ENCODE measurements at regions not wholly inside any gene's neighbourhood (a gene's known extent, or its start where the extent isn't known, plus 50 kb on each side); places are given as distances from the start of the nearest gene placed in this dataset.

- no peak for FAIRE-seq
- Histone ChIP-seq H3K4me2 (ENCODE audit: insufficient read depth, low read length) (no peak overlapping the region), H3K27ac (ENCODE audit: insufficient read depth, low read depth, low read length) (no peak overlapping the region), H3K36me3 (ENCODE audit: control insufficient read depth in 2 of 2, extremely low read depth in 1 of 2, insufficient read depth in 2 of 2, low read length in 2 of 2) (no peaks in the 10 kb centered on the region), H3K9ac (replicated peaks; ENCODE audit: extremely low read depth, insufficient read depth, low read length) (no peak overlapping the region), H3K27me3 (ENCODE audit: control insufficient read depth in 2 of 2, insufficient read depth in 2 of 2, low read length in 2 of 2) (peaks cover 3 to 4% of the 10 kb centered on the region in 2 experiments), H3K9me3 (replicated peaks; ENCODE audit: control insufficient read depth, insufficient read depth, low read length) (no peaks in the 10 kb centered on the region), H3K4me3 (replicated peaks in 1 of 3; ENCODE audit: insufficient read depth in 1 of 3, low read depth in 1 of 3, low read length in 3 of 3) (no peak overlapping the region), H3K79me2 (ENCODE audit: control insufficient read depth, insufficient read depth, low read length) (no peaks in the 10 kb centered on the region), H2AFZ (ENCODE audit: low read depth, low read length) (no peak overlapping the region), H4K20me1 (replicated peaks; ENCODE audit: control insufficient read depth, extremely low read depth, insufficient read depth, low read length) (no peaks in the 10 kb centered on the region), H3K9me1 (replicated peaks; ENCODE audit: control insufficient read depth, extremely low read depth, insufficient read depth, low read length) (no peaks in the 10 kb centered on the region), H3K4me1 (ENCODE audit: control insufficient read depth, extremely low read depth, insufficient read depth, low read length) (peaks cover 2% of the 10 kb centered on the region)
- no peak for DNase-seq (ENCODE audit: low read depth, low spot score)
- ChIA-PET CTCF (interaction anchor here (1.2 to 1.3 kb wide), 2 partner anchors 20 to 212 kb away, joined by 3 read pairs; no protein-coding TSS in a partner anchor), POLR2A (no interaction called here)
- no TSS peak for BruUV-seq (replicated peaks)
- intact Hi-C loops (cut with micrococcal nuclease) (no loop called here), dilution Hi-C loops (cut with MboI; ENCODE audit: extremely low pct_ligation_motif_present, low sequenced_read_pairs) (no loop called here)
- no peak for TF ChIP-seq MYC (IDR thresholded peaks at IDR 0.05; ENCODE audit: low read depth, low read length)
- no peak for TF ChIP-seq CTCF (IDR thresholded peaks at IDR 0.05; ENCODE audit: extremely low read depth in 1 of 2, insufficient read depth in 1 of 2, low read depth in 1 of 2, low read length in 2 of 2)
- TF ChIP-seq FOS (IDR thresholded peaks at IDR 0.05; ENCODE audit: borderline replicate concordance, insufficient read depth, low read length), result no peak
- TF ChIP-seq POLR2A (IDR thresholded peaks at IDR 0.05; ENCODE audit: low read depth, low read length), result no peak
- no peak for TF ChIP-seq JUN (IDR thresholded peaks at IDR 0.05; ENCODE audit: borderline replicate concordance, insufficient read depth, insufficient read length, low read depth)
- no peak for TF ChIP-seq POLR2AphosphoS5 (IDR thresholded peaks at IDR 0.05; ENCODE audit: insufficient read depth, low read depth, low read length)
- TF ChIP-seq GATA2 (IDR thresholded peaks at IDR 0.05; ENCODE audit: insufficient read depth, insufficient read length, low read depth, low read length), result no peak
- TF ChIP-seq EZH2 (IDR thresholded peaks at IDR 0.05; ENCODE audit: borderline replicate concordance, low read depth, low read length, severe bottlenecking), result no peak
Observed at GRCh38 chr13:29903543-29903942, 53.1 kb upstream of the UBL3 start.
